HEK293 (cell line): ENCODE measurements at regions not wholly inside any gene's neighbourhood (a gene's known extent, or its start where the extent isn't known, plus 50 kb on each side); places are given as distances from the start of the nearest gene placed in this dataset.

Experiments
- CTCF ChIA-PET: fragments of 350-600 bp; formaldehyde crosslinking; extraction: SDS; loops from one replicate; lab custom pipeline; 2021; ENCODE audit warnings: antibody characterized with exemption; lab: Yijun Ruan, JAX
- POLR2A ChIA-PET: fragments of 300-600 bp; formaldehyde crosslinking; extraction: SDS; loops from one replicate; lab custom pipeline; 2020; ENCODE audit warnings: antibody characterized with exemption, inconsistent platforms; lab: Yijun Ruan, JAX
- H3K27ac ChIP-seq: fragments of 200-500 bp; sonication (Bioruptor generic); 2 replicates; pipeline ENCODE4 v1.5.1; 2014; ENCODE audit warnings: low read depth, low read length, control low read depth, inconsistent platforms; ENCODE audit errors: extremely low read depth
- H3K36me3 ChIP-seq, 2 experiments: fragments of 200-500 bp in 1 of 2; sonication (Bioruptor generic) in 1 of 2; 1 replicate in 1 of 2; 2 replicates in 1 of 2; pipeline ENCODE4 v1.5.1; 2014 to 2017; ENCODE audit warnings: inconsistent platforms in 2 of 2, low read length in 2 of 2; ENCODE audit not compliant: control insufficient read depth in 2 of 2, insufficient read depth in 1 of 2
- H3K4me1 ChIP-seq: fragments of 200-500 bp; sonication (Bioruptor generic); 2 replicates; pipeline ENCODE4 v1.5.1; 2014; ENCODE audit warnings: mild to moderate bottlenecking, low read length, inconsistent platforms; ENCODE audit not compliant: control insufficient read depth, insufficient read depth
- H3K4me3 ChIP-seq: 2 replicates; pipeline ENCODE4 v1.5.1; 2011; ENCODE audit warnings: low read depth, mild to moderate bottlenecking, control low read depth, low read length, moderate library complexity
- H3K9me3 ChIP-seq: fragments of 200-500 bp; sonication (Bioruptor generic); 2 replicates; pipeline ENCODE4 v1.5.1; 2014; ENCODE audit warnings: low read depth, low read length, inconsistent platforms; ENCODE audit not compliant: control insufficient read depth, insufficient read depth
- IKZF3 ChIP-seq: fragments of 450-650 bp; IDR thresholded peaks from 2 replicates; pipeline ENCODE4 v1.5.0; 2018; ENCODE audit warnings: missing biosample characterization, mild to moderate bottlenecking, missing genetic modification characterization, moderate library complexity
- ZBTB21 ChIP-seq: fragments of 450-650 bp; formaldehyde crosslinking; IDR thresholded peaks from 2 replicates; pipeline ENCODE4 v1.5.1; 2017; ENCODE audit warnings: missing biosample characterization, missing genetic modification characterization
- ZNF174 ChIP-seq: fragments of 450-650 bp; formaldehyde crosslinking; IDR thresholded peaks from 2 replicates; pipeline ENCODE4 v1.5.0; 2017; ENCODE audit warnings: missing biosample characterization, mild to moderate bottlenecking, missing genetic modification characterization
- ZNF24 ChIP-seq: fragments of 450-650 bp; formaldehyde crosslinking; IDR thresholded peaks from 2 replicates; pipeline ENCODE4 v1.5.1; 2016; ENCODE audit warnings: missing biosample characterization, missing genetic modification characterization
- ZNF266 ChIP-seq: fragments of 450-650 bp; formaldehyde crosslinking; IDR thresholded peaks from 2 replicates; pipeline ENCODE4 v1.5.1; 2016; ENCODE audit warnings: missing biosample characterization, missing genetic modification characterization, low read depth
- ZNF292 ChIP-seq: fragments of 450-650 bp; formaldehyde crosslinking; IDR thresholded peaks from 2 replicates; pipeline ENCODE4 v1.5.1; 2016; ENCODE audit warnings: low read depth, missing biosample characterization, missing genetic modification characterization, borderline replicate concordance
- ZNF366 ChIP-seq: fragments of 450-650 bp; formaldehyde crosslinking; conservative IDR thresholded peaks from 2 replicates; pipeline ENCODE4 v1.5.1; 2016; ENCODE audit warnings: missing biosample characterization, missing genetic modification characterization
- ZNF391 ChIP-seq: fragments of 450-650 bp; formaldehyde crosslinking; IDR thresholded peaks from 2 replicates; pipeline ENCODE4 v1.5.1; 2016; ENCODE audit warnings: low read depth, missing biosample characterization, missing genetic modification characterization, borderline replicate concordance
- ZNF394 ChIP-seq: fragments of 450-650 bp; formaldehyde crosslinking; IDR thresholded peaks from 2 replicates; pipeline ENCODE4 v1.5.1; 2016; ENCODE audit warnings: missing biosample characterization, missing genetic modification characterization, mild to moderate bottlenecking, moderate library complexity, borderline replicate concordance
- ZNF423 ChIP-seq: fragments of 450-650 bp; formaldehyde crosslinking; IDR thresholded peaks from 2 replicates; pipeline ENCODE4 v1.5.1; 2016; ENCODE audit warnings: missing biosample characterization, missing genetic modification characterization
- ZNF510 ChIP-seq: fragments of 450-650 bp; formaldehyde crosslinking; IDR thresholded peaks from 2 replicates; pipeline ENCODE4 v1.5.1; 2018; ENCODE audit warnings: mild to moderate bottlenecking, missing genetic modification characterization, missing biosample characterization; ENCODE audit not compliant: insufficient replicate concordance
- ZNF530 ChIP-seq: fragments of 450-650 bp; formaldehyde crosslinking; IDR thresholded peaks from 2 replicates; pipeline ENCODE4 v1.5.1; 2016; ENCODE audit warnings: low read depth, missing biosample characterization, missing genetic modification characterization
- ZSCAN30 ChIP-seq: fragments of 450-650 bp; IDR thresholded peaks from 2 replicates; pipeline ENCODE4 v1.5.1; 2018; ENCODE audit warnings: missing biosample characterization, mild to moderate bottlenecking, missing genetic modification characterization, moderate library complexity
- TF ChIP-seq, protein P1 (sequence below): fragments of 450-650 bp; formaldehyde crosslinking; IDR thresholded peaks from 2 replicates; pipeline ENCODE4 v1.5.1; 2016; ENCODE audit warnings: missing biosample characterization, missing genetic modification characterization, borderline replicate concordance
- TF ChIP-seq, protein P2 (sequence below): fragments of 450-650 bp; formaldehyde crosslinking; IDR thresholded peaks from 2 replicates; pipeline ENCODE4 v1.5.1; 2016; ENCODE audit warnings: missing biosample characterization, missing genetic modification characterization, low read depth
- TF ChIP-seq, protein P3 (sequence below): fragments of 450-650 bp; formaldehyde crosslinking; IDR thresholded peaks from 2 replicates; pipeline ENCODE4 v1.5.1; 2016; ENCODE audit warnings: missing biosample characterization, missing genetic modification characterization
- TF ChIP-seq, protein P4 (sequence below): fragments of 450-650 bp; formaldehyde crosslinking; conservative IDR thresholded peaks from 2 replicates; pipeline ENCODE4 v1.5.1; 2016; ENCODE audit warnings: low read depth, missing biosample characterization, missing genetic modification characterization
- TF ChIP-seq, protein P5 (sequence below): fragments of 450-650 bp; formaldehyde crosslinking; IDR thresholded peaks from 2 replicates; pipeline ENCODE4 v1.5.1; 2017; ENCODE audit warnings: missing biosample characterization, missing genetic modification characterization
- TF ChIP-seq, protein P6 (sequence below): fragments of 450-650 bp; formaldehyde crosslinking; IDR thresholded peaks from 2 replicates; pipeline ENCODE4 v1.5.1; 2017; ENCODE audit warnings: missing biosample characterization, missing genetic modification characterization

DNA sequence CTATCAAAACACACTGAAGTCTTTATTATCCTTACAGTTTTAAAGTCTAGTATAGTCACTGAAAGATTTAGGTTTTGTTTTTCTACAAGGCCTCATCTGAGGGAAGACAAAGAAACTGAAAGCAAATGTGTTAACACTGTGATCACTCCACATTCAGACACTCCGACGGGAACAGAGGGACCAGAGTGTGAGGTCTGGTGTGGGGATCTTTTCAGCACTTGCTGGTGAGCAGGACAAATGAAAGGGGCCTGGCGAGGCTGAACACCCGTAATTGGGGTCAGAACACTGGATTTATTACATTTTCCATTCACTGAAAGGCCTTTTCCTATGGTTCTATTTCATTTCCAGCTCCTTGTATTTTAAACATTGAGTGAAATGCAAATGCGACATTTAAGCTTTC lies 910.5 kb downstream of the CDH11 start:
- no peaks in the 10 kb centered on the region for H3K36me3 ChIP-seq
- TF ChIP-seq, protein P1, sequence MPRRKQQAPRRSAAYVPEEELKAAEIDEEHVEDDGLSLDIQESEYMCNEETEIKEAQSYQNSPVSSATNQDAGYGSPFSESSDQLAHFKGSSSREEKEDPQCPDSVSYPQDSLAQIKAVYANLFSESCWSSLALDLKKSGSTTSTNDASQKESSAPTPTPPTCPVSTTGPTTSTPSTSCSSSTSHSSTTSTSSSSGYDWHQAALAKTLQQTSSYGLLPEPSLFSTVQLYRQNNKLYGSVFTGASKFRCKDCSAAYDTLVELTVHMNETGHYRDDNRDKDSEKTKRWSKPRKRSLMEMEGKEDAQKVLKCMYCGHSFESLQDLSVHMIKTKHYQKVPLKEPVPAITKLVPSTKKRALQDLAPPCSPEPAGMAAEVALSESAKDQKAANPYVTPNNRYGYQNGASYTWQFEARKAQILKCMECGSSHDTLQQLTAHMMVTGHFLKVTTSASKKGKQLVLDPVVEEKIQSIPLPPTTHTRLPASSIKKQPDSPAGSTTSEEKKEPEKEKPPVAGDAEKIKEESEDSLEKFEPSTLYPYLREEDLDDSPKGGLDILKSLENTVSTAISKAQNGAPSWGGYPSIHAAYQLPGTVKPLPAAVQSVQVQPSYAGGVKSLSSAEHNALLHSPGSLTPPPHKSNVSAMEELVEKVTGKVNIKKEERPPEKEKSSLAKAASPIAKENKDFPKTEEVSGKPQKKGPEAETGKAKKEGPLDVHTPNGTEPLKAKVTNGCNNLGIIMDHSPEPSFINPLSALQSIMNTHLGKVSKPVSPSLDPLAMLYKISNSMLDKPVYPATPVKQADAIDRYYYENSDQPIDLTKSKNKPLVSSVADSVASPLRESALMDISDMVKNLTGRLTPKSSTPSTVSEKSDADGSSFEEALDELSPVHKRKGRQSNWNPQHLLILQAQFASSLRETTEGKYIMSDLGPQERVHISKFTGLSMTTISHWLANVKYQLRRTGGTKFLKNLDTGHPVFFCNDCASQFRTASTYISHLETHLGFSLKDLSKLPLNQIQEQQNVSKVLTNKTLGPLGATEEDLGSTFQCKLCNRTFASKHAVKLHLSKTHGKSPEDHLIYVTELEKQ, result no peak
- TF ChIP-seq ZNF510 (tag by site-specific recombination), result no peak
- no peak for TF ChIP-seq ZNF292 (tag by site-specific recombination)
- TF ChIP-seq, protein P2, sequence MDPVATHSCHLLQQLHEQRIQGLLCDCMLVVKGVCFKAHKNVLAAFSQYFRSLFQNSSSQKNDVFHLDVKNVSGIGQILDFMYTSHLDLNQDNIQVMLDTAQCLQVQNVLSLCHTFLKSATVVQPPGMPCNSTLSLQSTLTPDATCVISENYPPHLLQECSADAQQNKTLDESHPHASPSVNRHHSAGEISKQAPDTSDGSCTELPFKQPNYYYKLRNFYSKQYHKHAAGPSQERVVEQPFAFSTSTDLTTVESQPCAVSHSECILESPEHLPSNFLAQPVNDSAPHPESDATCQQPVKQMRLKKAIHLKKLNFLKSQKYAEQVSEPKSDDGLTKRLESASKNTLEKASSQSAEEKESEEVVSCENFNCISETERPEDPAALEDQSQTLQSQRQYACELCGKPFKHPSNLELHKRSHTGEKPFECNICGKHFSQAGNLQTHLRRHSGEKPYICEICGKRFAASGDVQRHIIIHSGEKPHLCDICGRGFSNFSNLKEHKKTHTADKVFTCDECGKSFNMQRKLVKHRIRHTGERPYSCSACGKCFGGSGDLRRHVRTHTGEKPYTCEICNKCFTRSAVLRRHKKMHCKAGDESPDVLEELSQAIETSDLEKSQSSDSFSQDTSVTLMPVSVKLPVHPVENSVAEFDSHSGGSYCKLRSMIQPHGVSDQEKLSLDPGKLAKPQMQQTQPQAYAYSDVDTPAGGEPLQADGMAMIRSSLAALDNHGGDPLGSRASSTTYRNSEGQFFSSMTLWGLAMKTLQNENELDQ (tag by site-specific recombination), result no peak
- TF ChIP-seq ZNF530 (tag by site-specific recombination), result no peak
- no peak for TF ChIP-seq ZNF423
- TF ChIP-seq ZNF174, result no peak
- no peak for TF ChIP-seq ZSCAN30 (tag by site-specific recombination)
- no peak for TF ChIP-seq ZNF394 (tag by site-specific recombination)
- TF ChIP-seq ZNF391, result no peak
- TF ChIP-seq, protein P3, sequence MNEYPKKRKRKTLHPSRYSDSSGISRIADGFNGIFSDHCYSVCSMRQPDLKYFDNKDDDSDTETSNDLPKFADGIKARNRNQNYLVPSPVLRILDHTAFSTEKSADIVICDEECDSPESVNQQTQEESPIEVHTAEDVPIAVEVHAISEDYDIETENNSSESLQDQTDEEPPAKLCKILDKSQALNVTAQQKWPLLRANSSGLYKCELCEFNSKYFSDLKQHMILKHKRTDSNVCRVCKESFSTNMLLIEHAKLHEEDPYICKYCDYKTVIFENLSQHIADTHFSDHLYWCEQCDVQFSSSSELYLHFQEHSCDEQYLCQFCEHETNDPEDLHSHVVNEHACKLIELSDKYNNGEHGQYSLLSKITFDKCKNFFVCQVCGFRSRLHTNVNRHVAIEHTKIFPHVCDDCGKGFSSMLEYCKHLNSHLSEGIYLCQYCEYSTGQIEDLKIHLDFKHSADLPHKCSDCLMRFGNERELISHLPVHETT (tag by site-specific recombination), result no peak
- no peak for TF ChIP-seq ZBTB21 (tag by site-specific recombination)
- no peak for TF ChIP-seq IKZF3 (tag by site-specific recombination)
- TF ChIP-seq ZNF24 (tag by site-specific recombination), result no peak
- TF ChIP-seq ZNF266 (tag by site-specific recombination), result no peak
- TF ChIP-seq, protein P4, sequence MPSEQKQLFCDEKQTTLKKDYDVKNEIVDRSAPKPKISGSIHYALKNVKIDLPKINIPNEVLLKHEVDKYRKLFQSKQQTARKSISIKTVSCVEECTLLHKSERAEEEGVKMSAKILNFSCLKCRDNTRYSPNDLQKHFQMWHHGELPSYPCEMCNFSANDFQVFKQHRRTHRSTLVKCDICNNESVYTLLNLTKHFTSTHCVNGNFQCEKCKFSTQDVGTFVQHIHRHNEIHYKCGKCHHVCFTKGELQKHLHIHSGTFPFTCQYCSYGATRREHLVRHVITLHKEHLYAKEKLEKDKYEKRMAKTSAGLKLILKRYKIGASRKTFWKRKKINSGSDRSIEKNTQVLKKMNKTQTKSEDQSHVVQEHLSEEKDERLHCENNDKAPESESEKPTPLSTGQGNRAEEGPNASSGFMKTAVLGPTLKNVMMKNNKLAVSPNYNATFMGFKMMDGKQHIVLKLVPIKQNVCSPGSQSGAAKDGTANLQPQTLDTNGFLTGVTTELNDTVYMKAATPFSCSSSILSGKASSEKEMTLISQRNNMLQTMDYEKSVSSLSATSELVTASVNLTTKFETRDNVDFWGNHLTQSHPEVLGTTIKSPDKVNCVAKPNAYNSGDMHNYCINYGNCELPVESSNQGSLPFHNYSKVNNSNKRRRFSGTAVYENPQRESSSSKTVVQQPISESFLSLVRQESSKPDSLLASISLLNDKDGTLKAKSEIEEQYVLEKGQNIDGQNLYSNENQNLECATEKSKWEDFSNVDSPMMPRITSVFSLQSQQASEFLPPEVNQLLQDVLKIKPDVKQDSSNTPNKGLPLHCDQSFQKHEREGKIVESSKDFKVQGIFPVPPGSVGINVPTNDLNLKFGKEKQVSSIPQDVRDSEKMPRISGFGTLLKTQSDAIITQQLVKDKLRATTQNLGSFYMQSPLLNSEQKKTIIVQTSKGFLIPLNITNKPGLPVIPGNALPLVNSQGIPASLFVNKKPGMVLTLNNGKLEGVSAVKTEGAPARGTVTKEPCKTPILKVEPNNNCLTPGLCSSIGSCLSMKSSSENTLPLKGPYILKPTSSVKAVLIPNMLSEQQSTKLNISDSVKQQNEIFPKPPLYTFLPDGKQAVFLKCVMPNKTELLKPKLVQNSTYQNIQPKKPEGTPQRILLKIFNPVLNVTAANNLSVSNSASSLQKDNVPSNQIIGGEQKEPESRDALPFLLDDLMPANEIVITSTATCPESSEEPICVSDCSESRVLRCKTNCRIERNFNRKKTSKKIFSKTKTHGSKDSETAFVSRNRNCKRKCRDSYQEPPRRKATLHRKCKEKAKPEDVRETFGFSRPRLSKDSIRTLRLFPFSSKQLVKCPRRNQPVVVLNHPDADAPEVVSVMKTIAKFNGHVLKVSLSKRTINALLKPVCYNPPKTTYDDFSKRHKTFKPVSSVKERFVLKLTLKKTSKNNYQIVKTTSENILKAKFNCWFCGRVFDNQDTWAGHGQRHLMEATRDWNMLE (tag by site-specific recombination), result no peak
- TF ChIP-seq, protein P5, sequence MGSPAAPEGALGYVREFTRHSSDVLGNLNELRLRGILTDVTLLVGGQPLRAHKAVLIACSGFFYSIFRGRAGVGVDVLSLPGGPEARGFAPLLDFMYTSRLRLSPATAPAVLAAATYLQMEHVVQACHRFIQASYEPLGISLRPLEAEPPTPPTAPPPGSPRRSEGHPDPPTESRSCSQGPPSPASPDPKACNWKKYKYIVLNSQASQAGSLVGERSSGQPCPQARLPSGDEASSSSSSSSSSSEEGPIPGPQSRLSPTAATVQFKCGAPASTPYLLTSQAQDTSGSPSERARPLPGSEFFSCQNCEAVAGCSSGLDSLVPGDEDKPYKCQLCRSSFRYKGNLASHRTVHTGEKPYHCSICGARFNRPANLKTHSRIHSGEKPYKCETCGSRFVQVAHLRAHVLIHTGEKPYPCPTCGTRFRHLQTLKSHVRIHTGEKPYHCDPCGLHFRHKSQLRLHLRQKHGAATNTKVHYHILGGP, result no peak
- TF ChIP-seq, protein P6, sequence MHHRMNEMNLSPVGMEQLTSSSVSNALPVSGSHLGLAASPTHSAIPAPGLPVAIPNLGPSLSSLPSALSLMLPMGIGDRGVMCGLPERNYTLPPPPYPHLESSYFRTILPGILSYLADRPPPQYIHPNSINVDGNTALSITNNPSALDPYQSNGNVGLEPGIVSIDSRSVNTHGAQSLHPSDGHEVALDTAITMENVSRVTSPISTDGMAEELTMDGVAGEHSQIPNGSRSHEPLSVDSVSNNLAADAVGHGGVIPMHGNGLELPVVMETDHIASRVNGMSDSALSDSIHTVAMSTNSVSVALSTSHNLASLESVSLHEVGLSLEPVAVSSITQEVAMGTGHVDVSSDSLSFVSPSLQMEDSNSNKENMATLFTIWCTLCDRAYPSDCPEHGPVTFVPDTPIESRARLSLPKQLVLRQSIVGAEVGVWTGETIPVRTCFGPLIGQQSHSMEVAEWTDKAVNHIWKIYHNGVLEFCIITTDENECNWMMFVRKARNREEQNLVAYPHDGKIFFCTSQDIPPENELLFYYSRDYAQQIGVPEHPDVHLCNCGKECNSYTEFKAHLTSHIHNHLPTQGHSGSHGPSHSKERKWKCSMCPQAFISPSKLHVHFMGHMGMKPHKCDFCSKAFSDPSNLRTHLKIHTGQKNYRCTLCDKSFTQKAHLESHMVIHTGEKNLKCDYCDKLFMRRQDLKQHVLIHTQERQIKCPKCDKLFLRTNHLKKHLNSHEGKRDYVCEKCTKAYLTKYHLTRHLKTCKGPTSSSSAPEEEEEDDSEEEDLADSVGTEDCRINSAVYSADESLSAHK (tag by site-specific recombination), result no peak
- TF ChIP-seq ZNF366 (tag by site-specific recombination), result no peak
- no peaks in the 10 kb centered on the region for H3K9me3 ChIP-seq
- no peak overlapping the region for H3K4me3 ChIP-seq
- ChIA-PET CTCF (interaction anchor here (0.6 to 0.7 kb wide), 2 partner anchors 466 to 739 kb away, joined by 3 read pairs; no protein-coding TSS in a partner anchor), POLR2A (no interaction called here)
- no peaks in the 10 kb centered on the region for H3K4me1 ChIP-seq
- no peak overlapping the region for H3K27ac ChIP-seq
